CD14-positive monocyte (primary cell): ENCODE measurements at regions not wholly inside any gene's neighbourhood (a gene's known extent, or its start where the extent isn't known, plus 50 kb on each side); places are given as distances from the start of the nearest gene placed in this dataset.

Experiments used
- DNase-seq, 3 donors: peaks; one replicate each; pipeline ENCODE4 v3.0.0-alpha.2; 2011 to 2022
- H2AFZ ChIP-seq: 2 replicates; pipeline ENCODE4 v1.6.0; 2012; ENCODE audit warnings: mild to moderate bottlenecking, low read depth, low read length, inconsistent platforms; ENCODE audit not compliant: insufficient read depth, poor library complexity, severe bottlenecking
- H3K27ac ChIP-seq, 2 donors: 1 replicate in 1 of 2; 2 replicates in 1 of 2; pipeline ENCODE4 v1.5.1; 2012 to 2013; ENCODE audit warnings: low read length in 2 of 2, control low read depth in 1 of 2, inconsistent platforms in 1 of 2, low read depth in 1 of 2, mild to moderate bottlenecking in 1 of 2
- H3K27me3 ChIP-seq, 2 donors: one replicate each; pipeline versions ENCODE4 v1.6.0 to v1.6.1; 2011 to 2013; ENCODE audit warnings: low read length in 2 of 2; ENCODE audit not compliant: control insufficient read depth in 2 of 2, insufficient read depth in 2 of 2
- H3K36me3 ChIP-seq, 2 donors: replicated peaks in 1 of 2; 1 replicate in 1 of 2; 2 replicates in 1 of 2; pipeline versions ENCODE4 v1.5.1 to v1.6.1; 2012 to 2013; ENCODE audit warnings: low read length in 2 of 2, control low read depth in 1 of 2, inconsistent platforms in 1 of 2, mild to moderate bottlenecking in 1 of 2; ENCODE audit not compliant: insufficient read depth in 2 of 2, control insufficient read depth in 1 of 2
- H3K4me1 ChIP-seq, 2 donors: 1 replicate in 1 of 2; 2 replicates in 1 of 2; pipeline versions ENCODE4 v1.5.1 to v1.6.1; 2012 to 2013; ENCODE audit warnings: low read length in 2 of 2, control low read depth in 1 of 2, inconsistent platforms in 1 of 2, mild to moderate bottlenecking in 1 of 2, moderate library complexity in 1 of 2; ENCODE audit not compliant: insufficient read depth in 2 of 2, control insufficient read depth in 1 of 2
- H3K4me2 ChIP-seq: replicated peaks from 2 replicates; pipeline ENCODE3; 2012; ENCODE audit warnings: low read length, moderate library complexity, mild to moderate bottlenecking; ENCODE audit not compliant: poor library complexity, severe bottlenecking; ENCODE audit errors: extremely low read depth
- H3K4me3 ChIP-seq, 3 experiments: fragments of 200-600 bp in 1 of 3; sonication (generic) in 1 of 3; replicated peaks in 1 of 3; 1 replicate in 2 of 3; 2 replicates in 1 of 3; pipeline ENCODE4 v1.5.1; 2011 to 2013; ENCODE audit warnings: low read length in 3 of 3, mild to moderate bottlenecking in 3 of 3, control low read depth in 2 of 3, low read depth in 2 of 3, inconsistent platforms in 1 of 3, moderate library complexity in 1 of 3
- H3K79me2 ChIP-seq: 2 replicates; pipeline ENCODE4 v1.6.0; 2012; ENCODE audit warnings: mild to moderate bottlenecking, control low read depth, inconsistent platforms, low read length, moderate library complexity; ENCODE audit not compliant: insufficient read depth
- H3K9ac ChIP-seq: 2 replicates; pipeline ENCODE4 v1.6.0; 2017; ENCODE audit warnings: low read length, mild to moderate bottlenecking; ENCODE audit not compliant: insufficient read depth, poor library complexity, severe bottlenecking
- H3K9me3 ChIP-seq, 2 donors: replicated peaks in 1 of 2; 1 replicate in 1 of 2; 2 replicates in 1 of 2; pipeline versions ENCODE4 v1.5.1 to v1.6.1; 2012 to 2013; ENCODE audit warnings: low read length in 2 of 2, control low read depth in 1 of 2; ENCODE audit not compliant: control insufficient read depth in 1 of 2, insufficient read depth in 1 of 2
- H4K20me1 ChIP-seq: 2 replicates; pipeline ENCODE4 v1.6.0; 2012; ENCODE audit warnings: mild to moderate bottlenecking, low read length, control low read depth, moderate library complexity; ENCODE audit not compliant: insufficient read depth
- H3K27ac Mint-ChIP-seq, 7 donors: one replicate each; pipeline ENCODE4 v1.8.0; 2020; ENCODE audit warnings: mild to moderate bottlenecking in 7 of 7, mixed read lengths in 7 of 7, moderate library complexity in 6 of 7, inconsistent platforms in 2 of 7
- H3K27me3 Mint-ChIP-seq, 3 donors: one replicate each; pipeline ENCODE4 v1.8.0; 2021 to 2022; ENCODE audit warnings: low read depth in 3 of 3, mild to moderate bottlenecking in 3 of 3, mixed read lengths in 3 of 3, moderate library complexity in 3 of 3, inconsistent platforms in 1 of 3
- H3K36me3 Mint-ChIP-seq, 2 donors: one replicate each; pipeline ENCODE4 v1.8.0; 2020; ENCODE audit warnings: mixed read lengths in 2 of 2, inconsistent platforms in 1 of 2, mild to moderate bottlenecking in 1 of 2
- H3K4me1 Mint-ChIP-seq: one replicate; pipeline ENCODE4 v1.8.0; 2020; ENCODE audit warnings: mild to moderate bottlenecking, mixed read lengths
- H3K4me3 Mint-ChIP-seq, 2 donors: one replicate each; pipeline ENCODE4 v1.8.0; 2020; ENCODE audit warnings: mild to moderate bottlenecking in 2 of 2, mixed read lengths in 2 of 2, moderate library complexity in 1 of 2
- H3K9me3 Mint-ChIP-seq, 7 donors: one replicate each; pipeline ENCODE4 v1.8.0; 2020 to 2022; ENCODE audit warnings: mixed read lengths in 7 of 7, mild to moderate bottlenecking in 6 of 7, moderate library complexity in 6 of 7, inconsistent platforms in 2 of 7
- CTCF ChIP-seq: fragments of 200-600 bp; IDR thresholded peaks from one replicate; pipeline ENCODE4 v1.8.0; 2022; ENCODE audit warnings: antibody characterized with exemption, mild to moderate bottlenecking
- WGBS: methylation state at CpG from one replicate; pipeline ENCODE4 v1.1.5; 2013; ENCODE audit warnings: missing lambda C conversion rate; ENCODE audit not compliant: insufficient coverage; 5-methylcytosine and 5-hydroxymethylcytosine counted together
- intact Hi-C, 2 donors: fragments of 100-400 bp; cut with micrococcal nuclease; formaldehyde crosslinking; loops; one replicate each; pipeline versions ENCODE4 v1.15.0 to v1.15.1; 2023

- no peaks in the 10 kb centered on the region for H3K4me1 Mint-ChIP-seq
- no peaks in the 10 kb centered on the region for H3K4me1 ChIP-seq
- H3K27ac Mint-ChIP-seq, result no peak overlapping the region
- no peak overlapping the region for H3K4me3 Mint-ChIP-seq
- H3K4me2 ChIP-seq, result no peak overlapping the region
- H3K27me3 Mint-ChIP-seq, result no peaks in the 10 kb centered on the region
- H3K9me3 Mint-ChIP-seq, result peaks cover 0 to 4% (median 0%) of the 10 kb centered on the region in 7 donors
- no peaks in the 10 kb centered on the region for H3K36me3 ChIP-seq
- no peak for TF ChIP-seq CTCF
- peaks cover 0 to 2% of the 10 kb centered on the region in 2 donors for H3K9me3 ChIP-seq
- H3K27me3 ChIP-seq, result no peaks in the 10 kb centered on the region
- H3K4me3 ChIP-seq, result no peak overlapping the region
- no peak overlapping the region for H2AFZ ChIP-seq
- no peak overlapping the region for H3K27ac ChIP-seq
- no CpG with 5 or more reads among the region's 2 CpGs for WGBS
- no peaks in the 10 kb centered on the region for H3K79me2 ChIP-seq
- no peak for DNase-seq
- H3K9ac ChIP-seq, result no peak overlapping the region
- no peaks in the 10 kb centered on the region for H3K36me3 Mint-ChIP-seq
- no peaks in the 10 kb centered on the region for H4K20me1 ChIP-seq
- intact Hi-C loops, result no loop called here
Observed at GRCh38 chr5:12477554-12477953, 573.3 kb upstream of the CTNND2 start.

- Histone ChIP-seq H3K4me3 (no peak overlapping the region), H3K79me2 (no peaks in the 10 kb centered on the region), H3K27ac (no peak overlapping the region), H3K27me3 (no peaks in the 10 kb centered on the region), H3K9me3 (peaks cover 15 to 29% of the 10 kb centered on the region in 2 donors), H3K36me3 (no peaks in the 10 kb centered on the region), H3K9ac (no peak overlapping the region), H3K4me2 (no peak overlapping the region), H2AFZ (no peak overlapping the region), H3K4me1 (no peaks in the 10 kb centered on the region), H4K20me1 (no peaks in the 10 kb centered on the region)
- Mint-ChIP-seq H3K4me3 (no peak overlapping the region), H3K4me1 (no peaks in the 10 kb centered on the region), H3K36me3 (no peaks in the 10 kb centered on the region), H3K27ac (no peak overlapping the region), H3K9me3 (peaks cover 5 to 22% (median 8%) of the 10 kb centered on the region in 7 donors), H3K27me3 (peaks cover 0 to 1% (median 0%) of the 10 kb centered on the region in 3 donors)
- intact Hi-C loops, result no loop called here
- DNase-seq, result no peak
- TF ChIP-seq CTCF, result no peak
- WGBS, result 100% methylated on average over 3 of the region's 4 CpGs
Observed at GRCh38 chr5:12467799-12468198, 563.6 kb upstream of the CTNND2 start.
